BE2C (cell line): ENCODE measurements at regions not wholly inside any gene's neighbourhood (a gene's known extent, or its start where the extent isn't known, plus 50 kb on each side); places are given as distances from the start of the nearest gene placed in this dataset.

ENCODE experiments used
- DNase-seq: peaks from one replicate; pipeline ENCODE4 v3.0.0-alpha.2; 2020
- H3K27me3 ChIP-seq: fragments of 250-450 bp; sonication (Bioruptor Pico); 2 replicates; pipeline ENCODE4 v1.5.1; 2020; ENCODE audit warnings: mild to moderate bottlenecking
- H3K36me3 ChIP-seq: fragments of 250-450 bp; sonication (Bioruptor Pico); 2 replicates; pipeline ENCODE4 v1.5.1; 2020; ENCODE audit warnings: mild to moderate bottlenecking
- H3K4me1 ChIP-seq: fragments of 250-450 bp; sonication (Bioruptor Pico); 2 replicates; pipeline ENCODE4 v1.5.1; 2020
- H3K4me3 ChIP-seq: 2 replicates; pipeline ENCODE4 v1.5.1; 2011; ENCODE audit warnings: low read depth, low read length
- H3K9me3 ChIP-seq: fragments of 250-450 bp; sonication (Bioruptor Pico); 2 replicates; pipeline ENCODE4 v1.5.1; 2020
- CTCF ChIP-seq: IDR thresholded peaks from 2 replicates; pipeline ENCODE4 v1.5.1; 2012; ENCODE audit warnings: mild to moderate bottlenecking, low read depth, low read length

DNA sequence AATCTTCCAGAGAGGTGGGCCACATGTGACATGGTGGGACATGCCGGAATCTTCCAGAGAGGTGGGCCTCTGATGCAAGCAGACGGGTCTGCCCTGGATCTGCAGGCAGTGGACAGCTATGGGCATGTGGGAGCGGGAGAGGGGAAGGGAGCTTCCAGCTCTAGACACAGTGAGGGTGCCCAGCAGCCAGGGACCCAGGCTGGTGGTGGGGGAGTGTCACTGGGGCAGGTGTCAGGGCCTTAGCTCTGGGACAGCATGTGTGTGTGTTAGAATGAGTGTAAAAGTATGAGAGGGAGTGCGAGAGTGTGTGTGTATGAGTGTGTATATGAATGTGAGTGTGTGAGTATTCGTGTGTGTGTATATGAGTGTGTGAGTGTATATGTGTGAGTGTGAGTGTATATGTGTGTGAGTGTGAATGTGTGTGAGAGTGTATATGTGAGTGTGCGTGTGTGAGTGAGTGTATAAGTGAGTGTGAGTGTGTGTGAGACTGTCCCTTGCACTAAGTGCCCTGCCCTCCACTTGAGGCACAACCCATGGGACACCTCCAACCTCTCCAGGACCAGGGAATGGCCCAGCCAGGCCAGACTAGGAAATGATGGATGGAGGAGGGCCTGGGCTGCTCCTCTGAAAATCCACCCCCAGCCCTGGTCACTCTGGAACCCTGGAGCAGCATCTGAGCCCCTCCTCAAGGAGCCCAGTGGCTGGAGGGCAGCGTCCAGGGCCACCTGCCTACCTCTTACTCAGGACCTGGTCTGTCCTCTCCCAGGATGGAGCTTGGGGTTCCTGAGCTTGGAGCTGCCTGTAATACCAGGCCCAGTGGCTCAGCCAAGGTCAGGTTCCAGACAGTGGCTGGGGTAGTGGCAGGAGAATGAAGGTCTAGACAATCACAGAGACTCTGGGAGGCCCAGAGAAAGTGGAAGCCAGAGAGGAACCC lies 122.2 kb downstream of the C9orf50 start:
- TF ChIP-seq CTCF = no peak

DNA sequence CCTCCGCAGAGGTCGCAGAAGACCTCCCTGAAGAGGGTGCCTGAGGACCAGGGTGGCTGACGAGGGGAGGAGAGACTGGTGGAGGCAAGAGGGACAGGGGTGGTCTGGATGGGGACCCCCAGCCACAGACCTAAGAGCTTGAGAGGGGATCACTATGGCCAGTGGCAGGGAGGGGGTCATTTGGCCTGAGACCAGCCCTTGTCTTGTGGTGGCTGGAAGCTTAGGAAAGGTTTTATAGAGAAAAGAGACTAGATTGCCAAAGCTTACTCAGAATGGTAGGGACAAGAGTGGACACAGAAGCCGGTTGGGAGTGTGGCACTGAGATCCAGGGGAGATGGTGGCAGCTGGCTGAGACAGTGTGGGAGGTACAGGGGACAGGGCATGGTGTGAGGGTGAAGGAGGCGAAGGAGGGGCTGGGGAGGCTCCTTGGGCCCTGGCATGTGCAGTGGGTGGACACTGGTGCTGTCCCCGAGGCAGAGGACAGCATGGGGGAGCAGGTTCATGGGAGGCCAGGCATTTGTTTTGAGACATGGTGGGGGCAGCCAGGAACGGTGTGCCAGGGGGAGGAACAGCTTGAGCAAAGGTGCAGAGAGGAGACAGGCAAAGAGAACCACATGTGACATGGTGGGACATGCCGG lies 123.0 kb downstream of the C9orf50 start:
- no peaks in the 10 kb centered on the region for H3K27me3 ChIP-seq
- peak overlapping the region; percentile 65; the same call in 1 of the 2 replicates for H3K4me3 ChIP-seq
- H3K4me1 ChIP-seq = peaks cover 44% of the 10 kb centered on the region
- DNase-seq = no peak
- TF ChIP-seq CTCF = no peak
- no peaks in the 10 kb centered on the region for H3K36me3 ChIP-seq
- no peaks in the 10 kb centered on the region for H3K9me3 ChIP-seq

More for the DNA sequence above, 122.2 kb downstream of the C9orf50 start:
- no peak overlapping the region for H3K4me3 ChIP-seq
- H3K27me3 ChIP-seq = no peaks in the 10 kb centered on the region
- no peaks in the 10 kb centered on the region for H3K36me3 ChIP-seq
- no peaks in the 10 kb centered on the region for H3K9me3 ChIP-seq
- H3K4me1 ChIP-seq = peaks cover 39% of the 10 kb centered on the region
- DNase-seq = no peak

DNA sequence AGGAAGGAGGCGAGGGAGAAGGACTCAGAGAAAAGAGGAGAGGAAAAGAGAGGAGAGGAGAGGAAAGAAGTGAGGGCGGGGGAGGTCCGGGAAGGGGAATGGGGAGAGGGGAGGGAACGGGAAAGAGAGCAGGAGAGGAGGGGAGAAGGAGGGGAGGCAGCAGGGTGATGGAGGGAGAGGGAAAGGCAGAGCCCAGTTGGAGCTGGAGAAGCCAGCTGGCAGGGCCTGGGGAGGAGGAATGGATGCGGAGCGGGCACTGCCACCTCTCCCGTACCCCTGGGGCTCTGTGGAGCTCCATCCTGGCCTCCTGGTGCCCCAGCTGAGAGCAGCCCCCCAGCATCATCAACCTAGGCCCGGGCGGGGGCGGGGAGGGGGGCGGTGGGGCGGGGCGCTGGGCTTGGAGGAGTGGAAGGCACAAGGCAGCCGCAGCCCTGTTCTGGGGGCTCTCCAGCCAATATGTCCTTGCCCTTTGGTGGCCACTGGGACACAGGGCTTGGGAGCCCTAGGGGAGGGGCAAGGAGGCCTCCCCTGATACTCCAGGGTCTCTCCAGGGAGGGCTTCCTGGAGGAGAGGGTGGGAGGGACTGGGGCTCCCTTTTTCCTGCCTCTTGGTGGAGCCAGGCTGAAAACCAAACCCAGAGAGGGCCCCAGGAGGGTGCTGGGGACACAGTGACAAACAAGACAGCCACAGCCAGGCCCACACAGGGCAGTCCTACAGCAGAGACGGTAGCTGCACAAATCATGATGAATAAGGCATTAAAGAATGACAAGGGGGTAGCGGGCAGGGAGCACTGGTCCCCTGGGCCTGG lies 123.7 kb downstream of the C9orf50 start:
- Histone ChIP-seq H3K4me1 (peaks cover 44% of the 10 kb centered on the region), H3K4me3 (peak overlapping the region; percentile 65), H3K9me3 (no peaks in the 10 kb centered on the region), H3K27me3 (no peaks in the 10 kb centered on the region), H3K36me3 (no peaks in the 10 kb centered on the region)
- peak; percentile 81 for DNase-seq
- no peak for TF ChIP-seq CTCF

- peak overlapping the region; percentile 65 for H3K4me3 ChIP-seq
- peak; percentile 98 for DNase-seq
- no peaks in the 10 kb centered on the region for H3K36me3 ChIP-seq
- H3K9me3 ChIP-seq = no peaks in the 10 kb centered on the region
- no peaks in the 10 kb centered on the region for H3K27me3 ChIP-seq
- no peak for TF ChIP-seq CTCF
- peaks cover 44% of the 10 kb centered on the region for H3K4me1 ChIP-seq
Measured at GRCh38 chr9:129496473-129497004, 124.4 kb downstream of the C9orf50 start.

- Histone ChIP-seq H3K27me3 (no peaks in the 10 kb centered on the region), H3K36me3 (no peaks in the 10 kb centered on the region), H3K9me3 (no peaks in the 10 kb centered on the region), H3K4me3 (peak overlapping the region; percentile 65), H3K4me1 (peaks cover 44% of the 10 kb centered on the region)
- peak; percentile 97 for DNase-seq
- TF ChIP-seq CTCF = 0 out of 2 replicates have a peak, but pooled peaks have one; percentile 8
Measured at GRCh38 chr9:129495620-129496472, 125.1 kb downstream of the C9orf50 start.
